ENCODE measurements at regions not wholly inside any gene's neighbourhood (a gene's known extent, or its start where the extent isn't known, plus 50 kb on each side); places are given as distances from the start of the nearest gene placed in this dataset.

DNA sequence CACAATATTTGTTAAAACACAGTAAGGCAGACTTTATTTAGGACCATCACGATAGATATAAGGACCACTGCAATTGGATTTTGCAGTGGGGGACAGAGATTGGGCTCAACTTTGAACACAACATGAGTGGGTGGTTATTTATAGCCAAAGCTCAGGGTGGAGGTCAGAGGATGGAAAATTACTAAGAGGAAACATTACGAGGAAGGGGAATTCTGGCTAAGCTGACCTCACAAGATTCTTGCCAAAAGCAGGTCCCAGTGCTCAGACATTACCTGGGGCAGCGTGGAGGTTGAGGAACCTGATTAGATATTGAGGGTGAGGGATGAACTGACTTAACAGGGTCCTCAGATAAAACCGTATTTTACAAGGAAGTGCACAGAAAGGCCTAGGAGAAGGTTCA, 88.9 kb upstream of the NBEA start:
- no peak for TF ChIP-seq TCF4 (CRISPR knock-in tag; IDR thresholded peaks at IDR 0.05; ENCODE audit: borderline replicate concordance)
- TF ChIP-seq, protein P1, sequence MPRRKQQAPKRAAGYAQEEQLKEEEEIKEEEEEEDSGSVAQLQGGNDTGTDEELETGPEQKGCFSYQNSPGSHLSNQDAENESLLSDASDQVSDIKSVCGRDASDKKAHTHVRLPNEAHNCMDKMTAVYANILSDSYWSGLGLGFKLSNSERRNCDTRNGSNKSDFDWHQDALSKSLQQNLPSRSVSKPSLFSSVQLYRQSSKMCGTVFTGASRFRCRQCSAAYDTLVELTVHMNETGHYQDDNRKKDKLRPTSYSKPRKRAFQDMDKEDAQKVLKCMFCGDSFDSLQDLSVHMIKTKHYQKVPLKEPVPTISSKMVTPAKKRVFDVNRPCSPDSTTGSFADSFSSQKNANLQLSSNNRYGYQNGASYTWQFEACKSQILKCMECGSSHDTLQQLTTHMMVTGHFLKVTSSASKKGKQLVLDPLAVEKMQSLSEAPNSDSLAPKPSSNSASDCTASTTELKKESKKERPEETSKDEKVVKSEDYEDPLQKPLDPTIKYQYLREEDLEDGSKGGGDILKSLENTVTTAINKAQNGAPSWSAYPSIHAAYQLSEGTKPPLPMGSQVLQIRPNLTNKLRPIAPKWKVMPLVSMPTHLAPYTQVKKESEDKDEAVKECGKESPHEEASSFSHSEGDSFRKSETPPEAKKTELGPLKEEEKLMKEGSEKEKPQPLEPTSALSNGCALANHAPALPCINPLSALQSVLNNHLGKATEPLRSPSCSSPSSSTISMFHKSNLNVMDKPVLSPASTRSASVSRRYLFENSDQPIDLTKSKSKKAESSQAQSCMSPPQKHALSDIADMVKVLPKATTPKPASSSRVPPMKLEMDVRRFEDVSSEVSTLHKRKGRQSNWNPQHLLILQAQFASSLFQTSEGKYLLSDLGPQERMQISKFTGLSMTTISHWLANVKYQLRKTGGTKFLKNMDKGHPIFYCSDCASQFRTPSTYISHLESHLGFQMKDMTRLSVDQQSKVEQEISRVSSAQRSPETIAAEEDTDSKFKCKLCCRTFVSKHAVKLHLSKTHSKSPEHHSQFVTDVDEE (CRISPR knock-in tag; IDR thresholded peaks at IDR 0.05), result no peak
- no peak for TF ChIP-seq ZFP30 (CRISPR knock-in tag; IDR thresholded peaks at IDR 0.05)
- no peak for TF ChIP-seq ZNF70 (CRISPR knock-in tag; IDR thresholded peaks at IDR 0.05)
- no peak for TF ChIP-seq ZFP3 (CRISPR knock-in tag; IDR thresholded peaks at IDR 0.05)
- TF ChIP-seq OSR1 (CRISPR knock-in tag; IDR thresholded peaks at IDR 0.05), result no peak
- TF ChIP-seq, protein P2, sequence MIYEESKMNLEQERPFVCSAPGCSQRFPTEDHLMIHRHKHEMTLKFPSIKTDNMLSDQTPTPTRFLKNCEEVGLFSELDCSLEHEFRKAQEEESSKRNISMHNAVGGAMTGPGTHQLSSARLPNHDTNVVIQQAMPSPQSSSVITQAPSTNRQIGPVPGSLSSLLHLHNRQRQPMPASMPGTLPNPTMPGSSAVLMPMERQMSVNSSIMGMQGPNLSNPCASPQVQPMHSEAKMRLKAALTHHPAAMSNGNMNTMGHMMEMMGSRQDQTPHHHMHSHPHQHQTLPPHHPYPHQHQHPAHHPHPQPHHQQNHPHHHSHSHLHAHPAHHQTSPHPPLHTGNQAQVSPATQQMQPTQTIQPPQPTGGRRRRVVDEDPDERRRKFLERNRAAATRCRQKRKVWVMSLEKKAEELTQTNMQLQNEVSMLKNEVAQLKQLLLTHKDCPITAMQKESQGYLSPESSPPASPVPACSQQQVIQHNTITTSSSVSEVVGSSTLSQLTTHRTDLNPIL (CRISPR knock-in tag; IDR thresholded peaks at IDR 0.05; ENCODE audit: low read depth), result no peak
- no peak for TF ChIP-seq ZC3H10 (CRISPR knock-in tag; IDR thresholded peaks at IDR 0.05)
- TF ChIP-seq RARB (CRISPR knock-in tag; IDR thresholded peaks at IDR 0.05), result no peak
- TF ChIP-seq, protein P3, sequence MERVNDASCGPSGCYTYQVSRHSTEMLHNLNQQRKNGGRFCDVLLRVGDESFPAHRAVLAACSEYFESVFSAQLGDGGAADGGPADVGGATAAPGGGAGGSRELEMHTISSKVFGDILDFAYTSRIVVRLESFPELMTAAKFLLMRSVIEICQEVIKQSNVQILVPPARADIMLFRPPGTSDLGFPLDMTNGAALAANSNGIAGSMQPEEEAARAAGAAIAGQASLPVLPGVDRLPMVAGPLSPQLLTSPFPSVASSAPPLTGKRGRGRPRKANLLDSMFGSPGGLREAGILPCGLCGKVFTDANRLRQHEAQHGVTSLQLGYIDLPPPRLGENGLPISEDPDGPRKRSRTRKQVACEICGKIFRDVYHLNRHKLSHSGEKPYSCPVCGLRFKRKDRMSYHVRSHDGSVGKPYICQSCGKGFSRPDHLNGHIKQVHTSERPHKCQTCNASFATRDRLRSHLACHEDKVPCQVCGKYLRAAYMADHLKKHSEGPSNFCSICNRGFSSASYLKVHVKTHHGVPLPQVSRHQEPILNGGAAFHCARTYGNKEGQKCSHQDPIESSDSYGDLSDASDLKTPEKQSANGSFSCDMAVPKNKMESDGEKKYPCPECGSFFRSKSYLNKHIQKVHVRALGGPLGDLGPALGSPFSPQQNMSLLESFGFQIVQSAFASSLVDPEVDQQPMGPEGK (CRISPR knock-in tag; IDR thresholded peaks at IDR 0.05; ENCODE audit: borderline replicate concordance), result no peak
- TF ChIP-seq ARNTL (CRISPR knock-in tag; IDR thresholded peaks at IDR 0.05; ENCODE audit: borderline replicate concordance, low read depth), result no peak
- no peak for TF ChIP-seq GLIS3 (CRISPR knock-in tag; IDR thresholded peaks at IDR 0.05)
- no peak for TF ChIP-seq TOX (CRISPR knock-in tag; IDR thresholded peaks at IDR 0.05; ENCODE audit: borderline replicate concordance)

All from SK-N-SH treated with all-trans-retinoic acid at 6 μM for 48 hours (cell line).